ENCODE measurements at regions not wholly inside any gene's neighbourhood (a gene's known extent, or its start where the extent isn't known, plus 50 kb on each side); places are given as distances from the start of the nearest gene placed in this dataset.
"Not testable (repeated sequence)": the region's sequence is repeated elsewhere in the genome, so short reads cannot be mapped to it uniquely, and the experiment has no call there.

- TF ChIP-seq CTCF (conservative IDR thresholded peaks at IDR 0.05; ENCODE audit: low read depth, low read length); EZH2 (IDR thresholded peaks at IDR 0.05; ENCODE audit: borderline replicate concordance, low read depth, low read length, poor library complexity, severe bottlenecking): not testable (repeated sequence)
Measured at GRCh38 chr6:92219987-92220386, 1199.4 kb downstream of the EPHA7 start.

Measured in A673 (cell line).